HG02981 (cell line): ENCODE measurements at regions not wholly inside any gene's neighbourhood (a gene's known extent, or its start where the extent isn't known, plus 50 kb on each side); places are given as distances from the start of the nearest gene placed in this dataset.

Experiments used
- ATAC-seq: cut with Tn5 transposase; IDR thresholded peaks from one replicate; pipeline ENCODE4 v1.9.1; 2021; ENCODE audit warnings: mild to moderate bottlenecking, moderate library complexity; ENCODE audit not compliant: unreplicated experiment

DNA sequence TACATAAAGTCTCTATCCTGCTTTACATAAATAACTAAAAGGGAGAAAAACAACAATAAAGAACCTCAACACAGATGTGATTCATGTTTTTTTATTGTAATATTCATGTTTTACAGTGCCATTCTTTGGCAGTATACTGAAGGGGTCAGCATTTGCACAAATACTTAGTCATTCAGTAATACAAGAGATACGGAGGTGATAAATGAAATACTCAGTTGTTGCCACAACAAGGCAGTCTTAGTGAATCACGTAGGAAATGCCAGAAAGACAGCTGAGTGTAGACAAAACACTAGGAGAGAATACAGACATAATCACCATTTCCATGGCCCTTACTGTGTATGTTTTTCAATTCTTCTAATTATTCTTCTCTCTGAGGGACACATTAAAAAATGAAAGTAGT is 910.4 kb downstream of the METTL15 start:
- no peak for ATAC-seq

- ATAC-seq: no peak
Measured at GRCh38 chr11:29017941-29018340, 909.8 kb downstream of the METTL15 start.

- no peak for ATAC-seq
Measured at GRCh38 chr11:29012507-29012906, 904.3 kb downstream of the METTL15 start.

- ATAC-seq: no peak
Measured at GRCh38 chr11:29009426-29009825, 901.2 kb downstream of the METTL15 start.

- ATAC-seq: no peak
Measured at GRCh38 chr11:29008481-29008880, 900.3 kb downstream of the METTL15 start.

GRCh38 chr11:29006668-29007067 is 898.5 kb downstream of the METTL15 start:
- ATAC-seq: no peak

DNA sequence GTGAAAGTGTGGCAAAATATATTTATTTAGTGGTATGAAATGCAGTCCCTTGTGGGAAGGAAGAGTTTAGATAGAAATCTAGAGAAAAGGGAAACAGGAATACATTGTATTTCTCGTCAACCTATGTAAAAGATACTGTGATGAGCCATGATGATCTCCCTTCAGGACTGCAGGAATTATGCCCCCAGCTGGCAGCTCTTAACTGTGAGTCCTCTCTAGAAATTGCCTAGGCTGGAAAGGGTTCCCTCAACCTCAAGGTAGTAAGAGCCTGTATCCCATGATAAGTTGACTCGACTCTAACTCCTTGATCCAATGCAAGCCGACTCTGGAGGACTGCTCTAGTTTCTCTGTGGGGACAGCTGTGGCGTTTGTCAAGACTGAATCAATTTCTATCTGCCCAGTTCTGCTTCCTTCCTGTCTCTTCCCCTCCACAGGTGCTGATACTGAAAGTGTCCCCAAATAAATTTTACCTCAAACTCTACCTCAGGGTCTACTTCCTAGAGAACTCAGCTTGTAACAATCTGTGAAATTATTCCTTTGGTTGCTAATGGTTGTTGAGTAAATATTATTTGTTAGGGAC is 897.3 kb downstream of the METTL15 start:
- no peak for ATAC-seq

DNA sequence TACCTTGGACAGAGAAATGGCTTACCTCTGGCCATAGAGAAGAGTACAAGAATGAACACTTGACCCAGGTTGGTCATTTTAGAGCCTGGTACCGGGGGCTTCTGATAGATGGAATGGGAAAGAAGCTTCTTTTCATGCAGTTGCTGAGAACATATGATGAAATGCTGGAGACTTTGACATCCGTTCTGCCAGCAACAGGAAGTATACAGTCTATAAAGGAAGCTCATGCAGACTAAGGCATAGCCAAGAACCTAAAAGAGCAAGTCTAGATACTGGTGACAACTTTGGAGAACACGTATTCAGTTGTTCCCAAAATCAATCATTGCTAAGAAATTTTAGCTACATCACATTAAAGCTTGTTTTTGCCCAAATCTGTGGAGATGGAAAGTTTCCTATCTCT is 894.6 kb downstream of the METTL15 start:
- no peak for ATAC-seq

DNA sequence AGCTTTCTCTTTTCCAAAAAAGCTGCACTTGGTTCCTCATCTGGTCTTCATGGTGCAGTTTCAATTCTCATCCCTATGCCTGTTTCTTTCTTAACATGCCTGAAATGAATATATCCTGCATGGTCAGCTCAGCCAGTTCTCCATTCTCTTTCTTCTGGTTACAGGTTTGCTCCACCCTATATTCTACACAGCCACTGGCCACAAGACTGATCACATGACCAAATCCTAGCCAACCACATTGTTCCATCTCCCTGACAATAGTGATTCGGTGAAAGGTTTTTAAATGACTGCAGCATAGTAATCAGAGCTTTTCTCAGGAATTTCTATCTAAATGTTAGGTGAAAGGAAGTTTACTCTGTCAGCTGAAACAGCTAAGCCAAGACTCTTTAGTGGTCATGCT is 891.4 kb downstream of the METTL15 start:
- ATAC-seq: no peak

GRCh38 chr11:28992996-28993395 is 884.8 kb downstream of the METTL15 start:
- no peak for ATAC-seq

- no peak for ATAC-seq
Measured at GRCh38 chr11:28984231-28984630, 876.0 kb downstream of the METTL15 start.

DNA sequence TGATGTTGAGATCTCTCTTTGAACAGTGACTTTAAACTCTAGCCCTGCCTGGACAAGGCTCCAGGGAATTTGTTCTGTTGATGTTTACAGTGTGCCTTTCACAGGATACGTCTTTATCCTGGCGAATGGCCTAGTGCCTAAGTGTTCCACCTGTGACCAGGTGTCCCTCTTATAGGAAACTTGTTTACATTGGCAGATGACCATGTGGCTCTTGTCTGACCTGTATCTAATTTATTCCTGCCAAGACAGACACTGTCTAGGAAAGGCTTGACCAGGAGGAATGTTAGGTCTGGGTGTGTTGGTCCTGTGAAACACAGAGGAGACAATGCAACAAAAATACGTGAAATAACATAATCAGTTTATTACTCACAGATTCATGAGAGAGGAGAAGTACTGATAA is 875.6 kb downstream of the METTL15 start:
- ATAC-seq: no peak

GRCh38 chr11:28981381-28981780 is 873.2 kb downstream of the METTL15 start:
- ATAC-seq: no peak

DNA sequence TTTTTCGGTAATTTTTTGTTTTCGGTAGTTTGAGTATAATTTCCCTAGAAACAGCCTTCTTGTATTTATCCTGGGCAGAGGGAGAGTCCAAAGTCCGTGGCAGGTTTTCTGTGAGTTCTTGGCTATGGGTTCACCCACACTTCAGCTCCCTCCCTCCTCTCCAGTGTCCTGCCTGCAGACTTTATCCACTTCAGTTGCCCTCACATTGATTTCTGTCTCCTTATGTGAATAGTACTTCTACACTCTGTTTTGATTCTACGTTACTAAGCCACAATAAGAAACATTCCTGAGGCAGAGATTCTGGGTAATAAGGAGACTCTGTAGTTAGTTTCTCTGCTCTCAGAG is 868.6 kb downstream of the METTL15 start:
- ATAC-seq: no peak

- no peak for ATAC-seq
Measured at GRCh38 chr11:28976012-28976800, 868.0 kb downstream of the METTL15 start.

DNA sequence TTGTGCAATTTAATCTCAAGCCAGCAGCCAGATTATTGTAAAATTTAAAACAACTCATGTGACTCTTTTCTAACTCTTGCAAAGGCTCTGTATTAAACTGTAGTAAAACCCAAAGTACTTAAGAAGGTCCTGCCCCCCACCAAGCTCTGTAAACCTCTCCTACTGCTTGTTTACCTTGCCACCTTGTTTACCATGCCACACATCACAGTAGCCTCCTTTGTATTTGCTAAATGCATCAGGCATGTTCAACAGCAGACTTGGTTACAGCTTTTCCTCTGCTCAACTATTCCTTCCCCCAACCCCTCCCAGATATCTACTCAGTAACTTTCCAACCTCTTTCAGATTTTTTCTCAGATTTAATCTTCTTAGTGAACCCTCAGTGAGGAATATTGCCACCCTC is 861.6 kb downstream of the METTL15 start:
- no peak for ATAC-seq

- ATAC-seq: no peak
Measured at GRCh38 chr11:28966951-28967350, 858.8 kb downstream of the METTL15 start.

DNA sequence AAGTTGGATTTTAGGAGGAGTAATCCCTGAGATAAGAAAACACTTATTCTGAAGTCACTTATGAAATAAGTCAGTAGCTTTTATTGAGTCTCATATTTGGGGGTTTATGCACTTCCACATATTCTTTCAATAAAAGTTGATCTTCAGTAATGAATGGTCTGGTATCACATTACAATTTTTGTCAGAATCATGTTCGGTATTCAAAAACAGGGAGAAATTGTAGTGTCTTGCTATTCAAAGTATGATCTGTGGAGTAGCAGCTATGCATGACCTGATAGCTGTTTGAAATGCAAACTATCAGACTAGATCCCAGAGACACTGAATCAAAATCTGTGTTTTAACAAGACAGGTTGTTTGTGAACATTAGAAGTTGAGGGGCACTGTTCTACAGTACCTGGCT is 857.6 kb downstream of the METTL15 start:
- ATAC-seq: no peak

GRCh38 chr11:28964811-28965210 is 856.6 kb downstream of the METTL15 start:
- no peak for ATAC-seq

GRCh38 chr11:28963187-28963586 is 855.0 kb downstream of the METTL15 start:
- ATAC-seq: no peak

- ATAC-seq: no peak
Measured at GRCh38 chr11:28962502-28962901, 854.3 kb downstream of the METTL15 start.

DNA sequence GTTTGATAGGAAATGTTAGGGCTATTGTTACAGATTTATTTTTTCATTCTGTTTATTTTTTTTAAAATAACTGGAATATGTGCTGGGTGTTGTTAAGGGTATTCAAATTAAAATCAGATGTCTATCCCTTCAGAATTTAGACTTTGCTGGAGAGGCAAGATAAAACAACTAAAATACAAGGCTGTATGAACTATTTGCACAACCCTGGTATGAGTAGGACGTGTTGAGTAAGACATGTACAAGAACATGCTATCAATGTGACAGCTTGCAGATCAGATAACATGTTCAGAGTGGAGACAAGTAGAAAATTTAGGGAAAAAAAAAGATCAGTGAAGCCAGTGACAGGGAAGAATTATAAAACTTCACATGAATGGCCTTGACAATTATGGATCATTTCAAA is 853.5 kb downstream of the METTL15 start:
- ATAC-seq: no peak

DNA sequence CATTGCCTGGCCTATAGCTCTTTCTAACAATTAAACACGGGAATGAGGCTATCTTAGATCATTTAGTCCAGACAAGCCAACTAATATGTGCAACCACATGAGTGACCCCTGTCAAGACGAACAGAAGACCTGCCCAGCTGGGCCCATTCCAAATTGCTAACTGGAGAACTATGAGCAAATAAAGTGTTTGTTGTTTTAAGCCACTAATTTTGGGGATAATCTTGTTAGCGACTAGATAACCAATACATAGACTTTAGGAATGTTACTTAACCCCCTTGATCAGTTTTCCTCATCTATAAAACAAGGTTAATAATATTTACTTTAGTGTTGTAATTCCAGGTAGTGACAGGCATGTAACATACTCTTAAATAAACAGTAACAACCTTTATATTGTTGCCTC is 848.3 kb downstream of the METTL15 start:
- ATAC-seq: no peak
